H1 (cell line): ENCODE measurements at regions not wholly inside any gene's neighbourhood (a gene's known extent, or its start where the extent isn't known, plus 50 kb on each side); places are given as distances from the start of the nearest gene placed in this dataset.

ENCODE experiments used
- CTCF ChIA-PET: fragments of 300-600 bp; sonication (Branson Sonifier 250); formaldehyde crosslinking; loops from one replicate; lab custom pipeline; 2021; ENCODE audit not compliant: partially characterized antibody; lab: Charles Lee
- POLR2A ChIA-PET: fragments of 300-600 bp; sonication (Branson Sonifier 250); formaldehyde crosslinking; loops from one replicate; lab custom pipeline; 2021; ENCODE audit warnings: inconsistent platforms; ENCODE audit not compliant: partially characterized antibody; lab: Charles Lee
- DNase-seq, 2 experiments: peaks; one replicate each; pipeline versions ENCODE4 v3.0.0 to v3.0.0-alpha.2; 2010 to 2022; ENCODE audit warnings: low spot score in 2 of 2, low read depth in 1 of 2, mixed read lengths in 1 of 2
- FAIRE-seq: peaks from 2 replicates; lab custom pipeline; 2011; peaks lifted over from hg19 to GRCh38; lab: Jason Lieb, UNC
- H2AFZ ChIP-seq: 2 replicates; pipeline ENCODE4 v1.8.1; 2012; ENCODE audit warnings: low read length, inconsistent platforms
- H2AK5ac ChIP-seq: 2 replicates; pipeline ENCODE4 v1.6.1; 2013; ENCODE audit warnings: low read depth, low read length
- H2BK120ac ChIP-seq: replicated peaks from 2 replicates; pipeline ENCODE3; 2013; ENCODE audit warnings: low read depth, low read length, inconsistent platforms
- H2BK12ac ChIP-seq: 2 replicates; pipeline ENCODE4 v1.6.1; 2013; ENCODE audit warnings: low read depth, low read length
- H2BK15ac ChIP-seq: 2 replicates; pipeline ENCODE4 v1.6.1; 2013; ENCODE audit warnings: low read length
- H2BK20ac ChIP-seq: 2 replicates; pipeline ENCODE4 v1.6.1; 2013; ENCODE audit warnings: low read length
- H2BK5ac ChIP-seq: 2 replicates; pipeline ENCODE4 v1.6.1; 2013; ENCODE audit warnings: low read depth, low read length
- H3K14ac ChIP-seq: 2 replicates; pipeline ENCODE4 v1.6.1; 2013; ENCODE audit warnings: inconsistent platforms; ENCODE audit not compliant: insufficient read length
- H3K18ac ChIP-seq: 2 replicates; pipeline ENCODE4 v1.6.1; 2013; ENCODE audit warnings: low read length; ENCODE audit errors: extremely low read depth
- H3K23ac ChIP-seq: 2 replicates; pipeline ENCODE4 v1.6.1; 2013; ENCODE audit warnings: inconsistent platforms; ENCODE audit not compliant: insufficient read length
- H3K23me2 ChIP-seq: 2 replicates; pipeline ENCODE4 v1.6.1; 2013; ENCODE audit warnings: low read depth, low read length
- H3K27ac ChIP-seq: 2 replicates; pipeline ENCODE4 v1.6.1; 2011; ENCODE audit warnings: low read depth, low read length, inconsistent platforms
- H3K27me3 ChIP-seq, 4 experiments: replicated peaks in 1 of 4; 1 replicate in 1 of 4; 2 replicates in 3 of 4; pipeline versions ENCODE4 v1.6.1 to v1.8.1; 2011 to 2013; ENCODE audit warnings: low read length in 3 of 4, mild to moderate bottlenecking in 3 of 4, inconsistent platforms in 2 of 4, mixed read lengths in 2 of 4, moderate library complexity in 1 of 4; ENCODE audit not compliant: control insufficient read depth in 3 of 4, insufficient read depth in 3 of 4; ENCODE audit errors: extremely low read depth in 1 of 4
- H3K36me3 ChIP-seq, 4 experiments: 2 replicates each; pipeline versions ENCODE4 v1.6.1 to v1.8.1; 2011 to 2013; ENCODE audit warnings: mild to moderate bottlenecking in 4 of 4, low read length in 3 of 4, moderate library complexity in 2 of 4, control low read depth in 1 of 4, inconsistent platforms in 1 of 4; ENCODE audit not compliant: insufficient read depth in 4 of 4, control insufficient read depth in 2 of 4
- H3K4ac ChIP-seq: replicated peaks from 2 replicates; pipeline ENCODE3; 2013; ENCODE audit warnings: low read length, low read depth, mixed read lengths, inconsistent platforms; ENCODE audit not compliant: insufficient read length
- H3K4me1 ChIP-seq, 4 experiments: replicated peaks in 1 of 4; 1 replicate in 1 of 4; 2 replicates in 3 of 4; pipeline versions ENCODE4 v1.6.1 to v1.8.1; 2011 to 2013; ENCODE audit warnings: low read length in 3 of 4, inconsistent platforms in 2 of 4, mixed read lengths in 1 of 4; ENCODE audit not compliant: insufficient read depth in 4 of 4, control insufficient read depth in 3 of 4
- H3K4me2 ChIP-seq, 2 experiments: 2 replicates each; pipeline versions ENCODE4 v1.6.1 to v1.8.1; 2011 to 2013; ENCODE audit warnings: low read depth in 2 of 2, low read length in 2 of 2, control low read depth in 1 of 2, inconsistent platforms in 1 of 2, mild to moderate bottlenecking in 1 of 2; ENCODE audit not compliant: insufficient read depth in 1 of 2
- H3K4me3 ChIP-seq, 4 experiments: fragments of 200-600, 300-600 bp in 1 of 4; sonication (generic), shearing (Covaris generic), sonication (Bioruptor Twin) in 1 of 4; 2 replicates each; pipeline versions ENCODE4 v1.5.1 to v1.8.1; 2011 to 2016; ENCODE audit warnings: low read length in 4 of 4, low read depth in 3 of 4, control low read depth in 2 of 4, inconsistent platforms in 2 of 4, mild to moderate bottlenecking in 2 of 4, mixed read lengths in 1 of 4, moderate library complexity in 1 of 4; ENCODE audit not compliant: insufficient read depth in 2 of 4; ENCODE audit errors: extremely low read depth in 1 of 4
- H3K56ac ChIP-seq: replicated peaks from 2 replicates; pipeline ENCODE3; 2013; ENCODE audit warnings: low read depth, mild to moderate bottlenecking, mixed read lengths, low read length, inconsistent platforms; ENCODE audit not compliant: insufficient read length
- H3K79me1 ChIP-seq: 2 replicates; pipeline ENCODE4 v1.6.1; 2013; ENCODE audit warnings: low read depth, low read length, control low read depth
- H3K79me2 ChIP-seq, 2 experiments: 2 replicates each; pipeline versions ENCODE4 v1.6.1 to v1.8.1; 2012 to 2013; ENCODE audit warnings: low read length in 2 of 2, mild to moderate bottlenecking in 2 of 2, inconsistent platforms in 1 of 2; ENCODE audit not compliant: insufficient read depth in 2 of 2, control insufficient read depth in 1 of 2
- H3K9ac ChIP-seq, 4 experiments: replicated peaks in 1 of 4; 1 replicate in 1 of 4; 2 replicates in 3 of 4; pipeline versions ENCODE4 v1.6.1 to v1.8.1; 2011 to 2013; ENCODE audit warnings: low read depth in 3 of 4, low read length in 3 of 4, control low read depth in 2 of 4, mild to moderate bottlenecking in 2 of 4, moderate library complexity in 2 of 4, inconsistent platforms in 1 of 4; ENCODE audit errors: extremely low read depth in 1 of 4
- H3K9me3 ChIP-seq, 2 experiments: 2 replicates each; pipeline versions ENCODE4 v1.6.1 to v1.8.1; 2012 to 2013; ENCODE audit warnings: mild to moderate bottlenecking in 2 of 2, moderate library complexity in 2 of 2, control low read depth in 1 of 2, inconsistent platforms in 1 of 2, low read depth in 1 of 2, low read length in 1 of 2, mixed read lengths in 1 of 2; ENCODE audit not compliant: insufficient read depth in 2 of 2
- H4K20me1 ChIP-seq, 2 experiments: replicated peaks in 1 of 2; 2 replicates each; pipeline versions ENCODE3 to v1.8.1; 2011 to 2013; ENCODE audit warnings: inconsistent platforms in 2 of 2, low read length in 2 of 2, mild to moderate bottlenecking in 1 of 2; ENCODE audit not compliant: insufficient read depth in 2 of 2, control insufficient read depth in 1 of 2
- H4K5ac ChIP-seq: 2 replicates; pipeline ENCODE4 v1.6.1; 2013; ENCODE audit warnings: low read length, low read depth, mixed read lengths, inconsistent platforms; ENCODE audit not compliant: insufficient read length
- H4K8ac ChIP-seq: 2 replicates; pipeline ENCODE4 v1.8.0; 2013; ENCODE audit warnings: mild to moderate bottlenecking, moderate library complexity, low read length, inconsistent platforms; ENCODE audit not compliant: insufficient read depth; ENCODE audit errors: extremely low read depth
- H4K91ac ChIP-seq: replicated peaks from 2 replicates; pipeline ENCODE3; 2013; ENCODE audit warnings: low read length, mixed read lengths, inconsistent platforms; ENCODE audit not compliant: insufficient read length
- ATF3 ChIP-seq: IDR thresholded peaks from 2 replicates; pipeline ENCODE4 v1.6.1; 2011; ENCODE audit warnings: low read depth, mild to moderate bottlenecking, low read length; ENCODE audit not compliant: insufficient read depth
- CTCF ChIP-seq, 3 experiments: IDR thresholded peaks; 1 replicate in 2 of 3; 2 replicates in 1 of 3; pipeline versions ENCODE4 v1.5.1 to v1.6.1; 2011; ENCODE audit warnings: low read length in 3 of 3, mild to moderate bottlenecking in 3 of 3, inconsistent platforms in 2 of 3, low read depth in 1 of 3, moderate library complexity in 1 of 3; ENCODE audit not compliant: insufficient read depth in 1 of 3; ENCODE audit errors: control extremely low read depth in 1 of 3
- FOSL1 ChIP-seq: IDR thresholded peaks from 2 replicates; pipeline ENCODE4 v1.6.1; 2011; ENCODE audit warnings: mild to moderate bottlenecking, low read depth, low read length, moderate library complexity; ENCODE audit not compliant: insufficient read depth
- NRF1 ChIP-seq: IDR thresholded peaks from 2 replicates; pipeline ENCODE4 v1.6.1; 2011; ENCODE audit warnings: mild to moderate bottlenecking, low read depth, low read length, improper control_type of control experiment
- RAD21 ChIP-seq, 2 experiments: IDR thresholded peaks in 1 of 2; conservative IDR thresholded peaks in 1 of 2; 2 replicates each; pipeline ENCODE4 v1.6.1; 2011; ENCODE audit warnings: low read depth in 2 of 2, low read length in 2 of 2, improper control_type of control experiment in 1 of 2, inconsistent platforms in 1 of 2, mild to moderate bottlenecking in 1 of 2, moderate library complexity in 1 of 2
- SIN3A ChIP-seq, 2 experiments: IDR thresholded peaks in 1 of 2; conservative IDR thresholded peaks in 1 of 2; 2 replicates each; pipeline ENCODE4 v1.6.1; 2011 to 2012; ENCODE audit warnings: low read length in 2 of 2, improper control_type of control experiment in 1 of 2, low read depth in 1 of 2, mild to moderate bottlenecking in 1 of 2
- SUZ12 ChIP-seq: fragments of 200-600 bp; sonication (generic); IDR thresholded peaks from 2 replicates; pipeline ENCODE4 v1.6.1; 2012; ENCODE audit warnings: mild to moderate bottlenecking, inconsistent platforms, low read length, moderate library complexity, mixed read lengths
- TAF1 ChIP-seq: IDR thresholded peaks from 2 replicates; pipeline ENCODE4 v1.6.1; 2011; ENCODE audit warnings: mild to moderate bottlenecking, low read depth, low read length
- WGBS, 2 experiments: shearing (Covaris generic) in 1 of 2; methylation state at CpG; one replicate each; pipeline versions ENCODE4 v1.1.6 to v1.1.7; 2013 to 2015; ENCODE audit warnings: low lambda C conversion rate in 2 of 2, mixed read lengths in 2 of 2, inconsistent platforms in 1 of 2, low coverage in 1 of 2, missing lambda C conversion rate in 1 of 2; ENCODE audit not compliant: insufficient replicate concordance in 2 of 2, insufficient coverage in 1 of 2, insufficient read length in 1 of 2; ENCODE audit errors: extremely low coverage in 1 of 2, missing lambda C conversion rate in 1 of 2; 5-methylcytosine and 5-hydroxymethylcytosine counted together

GRCh38 chr11:106381895-106382294, 304.4 kb downstream of the AASDHPPT start:
- H2AK5ac ChIP-seq: no peak overlapping the region
- H2AFZ ChIP-seq: no peak overlapping the region
- no peaks in the 10 kb centered on the region for H3K23me2 ChIP-seq
- H3K4me1 ChIP-seq: peaks cover 0 to 2% (median 0%) of the 10 kb centered on the region in 4 experiments; a peak in 1 of 7 replicates
- ChIA-PET POLR2A (no interaction called here), CTCF (interaction anchor here (0.6 kb wide), 1 partner anchor 225 kb away, joined by 3 read pairs; no protein-coding TSS in a partner anchor)
- H2BK12ac ChIP-seq: no peak overlapping the region
- WGBS, 2 experiments: 92% methylated on average over 3 of the region's 3 CpGs; no CpG with 5 or more reads in 1 of the 2 experiments
- H3K56ac ChIP-seq: no peak overlapping the region
- no peaks in the 10 kb centered on the region for H4K20me1 ChIP-seq
- no peak overlapping the region for H3K4ac ChIP-seq
- no peak for FAIRE-seq
- no peaks in the 10 kb centered on the region for H3K36me3 ChIP-seq
- no peak overlapping the region for H4K91ac ChIP-seq
- H2BK15ac ChIP-seq: no peak overlapping the region
- H3K4me3 ChIP-seq: no peak overlapping the region
- no peak overlapping the region for H4K5ac ChIP-seq
- H3K79me2 ChIP-seq: no peaks in the 10 kb centered on the region
- no peak overlapping the region for H3K14ac ChIP-seq
- H3K27ac ChIP-seq: no peak overlapping the region
- H2BK5ac ChIP-seq: no peak overlapping the region
- H2BK20ac ChIP-seq: no peak overlapping the region
- no peak overlapping the region for H3K9ac ChIP-seq
- no peak overlapping the region for H3K18ac ChIP-seq
- no peaks in the 10 kb centered on the region for H3K79me1 ChIP-seq
- DNase-seq: peak in 1 of 2 experiments; percentile 17
- no peak overlapping the region for H3K4me2 ChIP-seq
- H3K23ac ChIP-seq: no peak overlapping the region
- H3K9me3 ChIP-seq: no peaks in the 10 kb centered on the region
- H2BK120ac ChIP-seq: no peak overlapping the region
- TF ChIP-seq SUZ12 (no peak), RAD21 (IDR thresholded peaks at IDR 0.05 in 1 of 2, conservative IDR thresholded peaks at IDR 0.05 in 1 of 2; ENCODE audit: low read depth in 2 of 2, low read length in 2 of 2) (no peak), NRF1 (no peak), ATF3 (no peak), SIN3A (conservative IDR thresholded peaks at IDR 0.05 in 1 of 2, IDR thresholded peaks at IDR 0.05 in 1 of 2; ENCODE audit: low read depth in 1 of 2, low read length in 2 of 2) (no peak), FOSL1 (no peak), CTCF (IDR thresholded peaks at IDR 0.05; ENCODE audit: control extremely low read depth in 1 of 3, insufficient read depth in 1 of 3, low read depth in 1 of 3, low read length in 3 of 3) (no peak), TAF1 (no peak)
- no peak overlapping the region for H4K8ac ChIP-seq
- H3K27me3 ChIP-seq: no peaks in the 10 kb centered on the region
